Testis (tissue), 2 donors: ENCODE measurements at regions not wholly inside any gene's neighbourhood (a gene's known extent, or its start where the extent isn't known, plus 50 kb on each side); places are given as distances from the start of the nearest gene placed in this dataset.
A peak's percentile ranks its signal among the peaks of the same experiment; 100 is the strongest.
"Not testable (repeated sequence)": the region's sequence is repeated elsewhere in the genome, so short reads cannot be mapped to it uniquely, and the experiment has no call there.

Experiments
- DNase-seq: peaks from one replicate; pipeline ENCODE4 v3.0.0-alpha.2; 2019
- H3K27ac ChIP-seq, 2 donors: fragments of 200-600 bp; sonication (generic); one replicate each; pipeline ENCODE4 v1.5.1; 2019
- H3K27me3 ChIP-seq: fragments of 200-600 bp; sonication (generic); one replicate; pipeline ENCODE4 v1.5.1; 2019
- H3K36me3 ChIP-seq: fragments of 200-600 bp; sonication (generic); one replicate; pipeline ENCODE4 v1.5.1; 2017; ENCODE audit warnings: low read depth; ENCODE audit errors: missing control alignments
- H3K4me1 ChIP-seq: fragments of 200-600 bp; sonication (generic); one replicate; pipeline ENCODE4 v1.5.1; 2019
- H3K4me3 ChIP-seq, 2 donors: fragments of 200-600 bp; sonication (generic); one replicate each; pipeline ENCODE4 v1.5.1; 2017 to 2019
- H3K9me3 ChIP-seq: fragments of 200-600 bp; sonication (generic); one replicate; pipeline ENCODE4 v1.5.1; 2017
- POLR2A ChIP-seq: fragments of 450-650 bp; IDR thresholded peaks from one replicate; pipeline ENCODE4 v1.6.1; 2017; ENCODE audit warnings: antibody characterized with exemption, mild to moderate bottlenecking, moderate library complexity
- WGBS, 2 donors: methylation state at CpG; one replicate each; pipeline ENCODE4 v1.1.5; 2018; 5-methylcytosine and 5-hydroxymethylcytosine counted together
- intact Hi-C: fragments of 100-400 bp; cut with DNase I; formaldehyde crosslinking; loops from one replicate; pipeline ENCODE4 v1.15.1; 2023; ENCODE audit warnings: low total_unique reads
- TF ChIP-seq, protein P1 (sequence below), 3 experiments: fragments of 450-650 bp in 2 of 3; fragments of 200-600 bp in 1 of 3; sonication (generic) in 1 of 3; IDR thresholded peaks; one replicate each; pipeline ENCODE4 v1.5.1; 2016 to 2019; ENCODE audit warnings: antibody characterized with exemption in 3 of 3, mild to moderate bottlenecking in 2 of 3, moderate library complexity in 1 of 3

DNA sequence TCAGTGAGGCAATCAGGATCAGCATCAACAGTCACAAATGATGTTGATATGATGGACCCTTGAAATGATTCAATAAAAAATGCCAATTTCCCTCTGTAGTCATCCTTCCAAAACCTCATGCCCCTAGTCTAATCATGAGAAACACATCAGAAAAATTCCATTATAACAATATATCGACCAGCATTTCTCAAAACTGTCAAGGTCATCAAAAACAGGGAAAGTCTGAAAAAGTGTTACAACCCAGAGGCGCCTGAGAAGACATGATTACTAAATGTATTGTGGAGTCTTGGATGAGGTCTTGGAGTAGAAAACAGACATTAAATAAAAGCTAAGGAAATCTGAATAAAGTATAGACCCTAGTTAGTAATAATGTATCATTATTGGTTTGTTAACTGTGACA lies 133.8 kb downstream of the SLC35B3 start:
- no peaks in the 10 kb centered on the region for H3K4me1 ChIP-seq
- H3K27ac ChIP-seq = no peak overlapping the region
- TF ChIP-seq, protein P1, sequence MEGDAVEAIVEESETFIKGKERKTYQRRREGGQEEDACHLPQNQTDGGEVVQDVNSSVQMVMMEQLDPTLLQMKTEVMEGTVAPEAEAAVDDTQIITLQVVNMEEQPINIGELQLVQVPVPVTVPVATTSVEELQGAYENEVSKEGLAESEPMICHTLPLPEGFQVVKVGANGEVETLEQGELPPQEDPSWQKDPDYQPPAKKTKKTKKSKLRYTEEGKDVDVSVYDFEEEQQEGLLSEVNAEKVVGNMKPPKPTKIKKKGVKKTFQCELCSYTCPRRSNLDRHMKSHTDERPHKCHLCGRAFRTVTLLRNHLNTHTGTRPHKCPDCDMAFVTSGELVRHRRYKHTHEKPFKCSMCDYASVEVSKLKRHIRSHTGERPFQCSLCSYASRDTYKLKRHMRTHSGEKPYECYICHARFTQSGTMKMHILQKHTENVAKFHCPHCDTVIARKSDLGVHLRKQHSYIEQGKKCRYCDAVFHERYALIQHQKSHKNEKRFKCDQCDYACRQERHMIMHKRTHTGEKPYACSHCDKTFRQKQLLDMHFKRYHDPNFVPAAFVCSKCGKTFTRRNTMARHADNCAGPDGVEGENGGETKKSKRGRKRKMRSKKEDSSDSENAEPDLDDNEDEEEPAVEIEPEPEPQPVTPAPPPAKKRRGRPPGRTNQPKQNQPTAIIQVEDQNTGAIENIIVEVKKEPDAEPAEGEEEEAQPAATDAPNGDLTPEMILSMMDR (IDR thresholded peaks at IDR 0.05) = no peak
- TF ChIP-seq POLR2A = no peak
- DNase-seq = no peak
- 75 to 83% methylated on average over 2 of the region's 2 CpGs for WGBS, 2 donors
- H3K4me3 ChIP-seq = no peak overlapping the region
- H3K9me3 ChIP-seq = no peaks in the 10 kb centered on the region
- no peaks in the 10 kb centered on the region for H3K27me3 ChIP-seq
- intact Hi-C loops = no loop called here
- no peaks in the 10 kb centered on the region for H3K36me3 ChIP-seq

DNA sequence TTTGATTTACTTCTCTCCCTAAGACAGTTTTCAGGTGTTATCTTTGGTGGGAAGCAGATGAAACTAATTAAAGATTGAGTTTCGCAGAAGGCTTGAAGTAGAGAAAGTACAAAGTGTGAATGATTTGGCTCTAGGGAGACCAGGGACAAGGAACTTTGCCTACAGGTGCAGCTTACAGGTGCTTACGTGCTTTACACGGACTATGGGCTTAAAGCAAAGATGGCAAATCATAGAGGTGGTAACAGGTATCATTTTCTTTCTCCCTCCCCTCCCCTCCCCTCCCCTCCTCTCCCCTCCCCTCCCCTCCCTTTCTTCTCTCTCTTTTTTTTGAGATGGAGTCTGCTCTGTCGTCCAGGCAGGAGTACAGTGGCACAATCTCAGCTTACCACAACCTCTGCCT lies 136.3 kb downstream of the SLC35B3 start:
- intact Hi-C loops = no loop called here
- H3K4me1 ChIP-seq = no peaks in the 10 kb centered on the region
- no peak overlapping the region for H3K4me3 ChIP-seq
- no peaks in the 10 kb centered on the region for H3K36me3 ChIP-seq
- no peaks in the 10 kb centered on the region for H3K9me3 ChIP-seq
- no peak for DNase-seq
- WGBS, 2 donors = 72 to 77% methylated on average over 4 of the region's 4 CpGs
- TF ChIP-seq, protein P1 (IDR thresholded peaks at IDR 0.05) = no peak
- no peak for TF ChIP-seq POLR2A
- H3K27ac ChIP-seq = no peak overlapping the region
- H3K27me3 ChIP-seq = no peaks in the 10 kb centered on the region

DNA sequence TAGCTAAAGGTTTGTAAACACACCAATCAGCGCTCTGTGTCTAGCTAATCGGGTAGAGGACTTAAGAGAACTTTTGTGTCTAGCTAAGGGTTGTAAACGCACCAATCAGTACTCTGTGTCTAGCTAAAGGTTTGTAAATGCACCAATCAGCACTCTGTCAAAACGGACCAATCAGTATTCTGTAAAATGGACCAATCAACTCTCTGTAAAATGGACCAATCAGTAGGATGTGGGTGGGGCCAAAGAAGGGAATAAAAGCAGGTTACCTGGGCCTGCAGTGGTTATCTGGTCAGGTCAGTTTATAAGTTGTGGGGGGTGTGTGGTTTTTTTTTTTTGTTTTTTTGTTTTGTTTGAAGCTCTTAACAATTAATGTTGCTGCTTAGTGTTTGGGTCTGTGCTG lies 152.4 kb downstream of the SLC35B3 start:
- H3K4me3 ChIP-seq = peak overlapping the region; percentile 37 to 60
- H3K27ac ChIP-seq, H3K27me3 ChIP-seq, intact Hi-C loops, H3K36me3 ChIP-seq, H3K9me3 ChIP-seq, H3K4me1 ChIP-seq: not testable (repeated sequence)
- WGBS, 2 donors = 57 to 75% methylated on average over 4 of the region's 4 CpGs
- peak; percentile 66 for DNase-seq

DNA sequence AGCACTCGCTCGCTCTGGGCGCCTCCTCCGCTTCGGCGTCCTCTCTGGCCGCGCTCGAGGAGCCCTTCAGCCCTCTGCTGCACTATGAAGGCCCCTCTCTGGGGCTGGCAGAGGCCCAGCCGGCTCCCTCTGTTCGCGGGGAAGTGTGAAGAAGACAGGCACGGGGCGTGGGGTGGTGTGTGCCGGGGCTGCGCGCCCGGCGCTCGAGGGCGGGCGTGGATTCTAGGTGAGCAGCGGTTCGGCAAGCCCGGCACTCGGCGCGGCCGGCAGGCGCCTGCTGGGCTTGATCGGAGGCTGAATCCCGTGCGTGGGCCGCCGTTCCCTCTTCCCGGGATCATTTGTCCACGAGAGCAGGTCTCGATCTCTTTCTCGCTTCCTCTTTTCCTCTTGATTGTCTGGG lies 153.0 kb downstream of the SLC35B3 start:
- TF ChIP-seq, protein P1 (IDR thresholded peaks at IDR 0.05) = no peak
- no peak for TF ChIP-seq POLR2A
- Histone ChIP-seq H3K27ac (no peak overlapping the region), H3K36me3 (no peaks in the 10 kb centered on the region), H3K27me3 (no peaks in the 10 kb centered on the region), H3K4me3 (peak overlapping the region; percentile 37 to 60), H3K4me1 (no peaks in the 10 kb centered on the region), H3K9me3 (no peaks in the 10 kb centered on the region)
- 65 to 72% methylated on average over 21 to 39 of the region's 39 CpGs for WGBS, 2 donors
- DNase-seq = peak; percentile 16
- intact Hi-C loops = no loop called here

DNA sequence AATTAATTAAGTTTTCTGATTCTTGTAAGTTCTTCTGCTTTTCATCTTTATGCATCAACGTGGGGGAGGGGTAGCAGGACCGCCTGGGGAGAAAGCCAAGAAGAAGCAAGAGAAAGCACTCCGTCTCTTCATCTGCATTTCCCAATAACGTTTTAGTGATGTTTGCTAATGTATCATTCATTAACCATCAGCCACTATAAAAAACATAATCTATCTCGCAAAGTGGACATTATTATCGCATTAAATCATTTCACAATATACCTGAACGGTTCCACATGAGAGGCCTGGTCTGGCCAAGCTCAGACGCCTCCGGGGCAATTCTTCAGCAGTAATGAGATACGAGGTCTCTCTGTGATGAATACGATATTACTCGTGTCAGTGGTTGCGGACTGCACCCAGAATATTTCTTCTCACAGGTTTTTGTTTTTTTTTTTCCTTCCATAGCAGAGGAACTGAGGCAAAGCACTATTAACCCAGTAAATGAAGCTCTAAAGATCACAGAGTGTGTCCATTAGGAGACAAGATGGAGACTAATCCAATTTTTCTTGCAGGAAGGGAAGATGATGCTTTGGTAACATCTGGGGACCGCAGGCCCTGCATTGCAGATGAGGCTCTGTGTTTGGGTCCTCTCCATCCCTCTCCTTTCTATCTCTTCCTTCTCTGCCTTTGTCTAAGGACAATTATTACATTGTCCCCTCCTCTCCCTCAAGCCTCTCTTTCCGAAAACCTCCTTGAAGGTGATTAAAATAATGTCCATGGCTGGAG lies 156.1 kb downstream of the SLC35B3 start:
- no peak for TF ChIP-seq POLR2A
- TF ChIP-seq, protein P1 (IDR thresholded peaks at IDR 0.05) = no peak
- 76 to 78% methylated on average over 15 of the region's 15 CpGs for WGBS, 2 donors
- Histone ChIP-seq H3K4me3 (no peak overlapping the region), H3K9me3 (no peaks in the 10 kb centered on the region), H3K4me1 (no peaks in the 10 kb centered on the region), H3K36me3 (no peaks in the 10 kb centered on the region), H3K27ac (no peak overlapping the region), H3K27me3 (no peaks in the 10 kb centered on the region)
- DNase-seq = no peak
- intact Hi-C loops = no loop called here
